ENCODE measurements at regions not wholly inside any gene's neighbourhood (a gene's known extent, or its start where the extent isn't known, plus 50 kb on each side); places are given as distances from the start of the nearest gene placed in this dataset.

- no peaks in the 10 kb centered on the region for H3K36me3 ChIP-seq (ENCODE audit: control insufficient read depth, insufficient read depth, low read length)
- H3K27ac ChIP-seq (ENCODE audit: low read depth, low read length, severe bottlenecking), result no peak overlapping the region
- WGBS, 2 experiments (ENCODE audit: insufficient coverage in 2 of 2), result 88 to 100% methylated on average over 1 of the region's 1 CpG
- H3K4me3 ChIP-seq (ENCODE audit: extremely low read depth, insufficient read depth, low read length, poor library complexity, severe bottlenecking), result no peak overlapping the region
- H3K9me3 ChIP-seq (ENCODE audit: control insufficient read depth, low read length), result no peaks in the 10 kb centered on the region
- H3K4me1 ChIP-seq (ENCODE audit: control insufficient read depth, insufficient read depth, low read length, poor library complexity, severe bottlenecking), result no peaks in the 10 kb centered on the region
These were observed 450.6 kb downstream of the TTLL7 start for GRCh38 chr1:83548311-83548710.

DNA sequence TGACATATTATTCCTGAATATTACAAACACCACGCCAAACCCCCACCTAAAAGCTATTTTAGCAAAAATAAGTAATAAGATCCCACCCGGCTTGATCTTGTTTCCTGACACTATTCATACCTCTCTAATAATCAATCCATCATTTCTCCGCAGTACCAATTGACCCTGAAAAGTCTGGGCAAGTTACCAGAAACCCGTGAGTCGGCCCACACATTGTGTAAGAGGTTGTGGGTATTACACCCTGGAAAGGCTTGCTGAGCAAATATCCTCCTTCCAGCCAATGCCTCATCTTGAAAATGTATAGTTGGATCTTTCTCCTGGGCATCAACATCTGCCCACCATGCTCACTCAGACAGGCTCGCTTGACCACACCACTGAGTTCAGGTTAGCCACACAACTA lies 451.0 kb downstream of the TTLL7 start:
- H3K4me3 ChIP-seq (ENCODE audit: extremely low read depth, insufficient read depth, low read length, poor library complexity, severe bottlenecking), result no peak overlapping the region
- H3K9me3 ChIP-seq (ENCODE audit: control insufficient read depth, low read length), result no peaks in the 10 kb centered on the region
- 92 to 100% methylated on average over 5 of the region's 6 CpGs for WGBS, 2 experiments (ENCODE audit: insufficient coverage in 2 of 2)
- no peak overlapping the region for H3K27ac ChIP-seq (ENCODE audit: low read depth, low read length, severe bottlenecking)
- no peaks in the 10 kb centered on the region for H3K4me1 ChIP-seq (ENCODE audit: control insufficient read depth, insufficient read depth, low read length, poor library complexity, severe bottlenecking)
- no peaks in the 10 kb centered on the region for H3K36me3 ChIP-seq (ENCODE audit: control insufficient read depth, insufficient read depth, low read length)

GRCh38 chr1:83546874-83547273 lies 452.1 kb downstream of the TTLL7 start:
- no peaks in the 10 kb centered on the region for H3K36me3 ChIP-seq (ENCODE audit: control insufficient read depth, insufficient read depth, low read length)
- 100% methylated on average over 1 of the region's 1 CpG for WGBS, 2 experiments (ENCODE audit: insufficient coverage in 2 of 2)
- H3K9me3 ChIP-seq (ENCODE audit: control insufficient read depth, low read length), result no peaks in the 10 kb centered on the region
- H3K27ac ChIP-seq (ENCODE audit: low read depth, low read length, severe bottlenecking), result no peak overlapping the region
- no peak overlapping the region for H3K4me3 ChIP-seq (ENCODE audit: extremely low read depth, insufficient read depth, low read length, poor library complexity, severe bottlenecking)
- no peaks in the 10 kb centered on the region for H3K4me1 ChIP-seq (ENCODE audit: control insufficient read depth, insufficient read depth, low read length, poor library complexity, severe bottlenecking)

DNA sequence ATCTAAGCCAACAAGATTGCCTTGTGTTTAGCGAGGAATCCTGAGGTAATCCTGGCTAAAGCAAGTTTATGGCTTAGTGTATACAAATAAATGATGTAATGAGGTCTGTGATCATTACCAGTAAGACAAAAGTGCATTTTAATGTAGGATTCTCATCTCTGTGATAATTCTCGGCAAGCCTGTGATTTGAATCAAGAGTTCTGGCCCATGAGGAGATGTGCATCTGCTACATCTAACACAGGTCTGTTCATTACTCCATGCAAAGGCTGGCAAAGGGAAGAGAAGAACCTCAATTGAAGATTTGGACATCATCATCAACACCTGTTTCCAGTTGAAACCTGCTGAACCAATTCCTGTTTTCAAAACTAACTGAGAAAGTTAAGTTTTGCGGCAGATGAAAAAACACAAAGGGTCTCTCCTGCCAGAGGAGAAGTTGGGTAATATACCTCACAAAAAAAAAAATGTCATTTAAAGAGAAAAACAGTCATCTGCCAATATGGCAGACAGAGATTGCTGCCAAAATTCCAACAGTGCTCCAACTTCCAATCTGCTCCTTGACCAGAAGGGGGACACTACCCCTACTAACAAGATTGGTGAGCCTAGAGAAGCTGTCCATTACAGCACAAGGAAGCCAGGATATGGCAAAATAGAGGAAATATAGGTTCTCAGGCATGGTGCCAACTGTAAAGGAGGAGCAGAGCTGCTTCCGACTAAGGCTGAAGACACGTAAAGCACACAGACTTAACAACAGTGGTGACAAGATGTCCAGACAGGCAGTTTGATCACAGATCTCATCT lies 453.7 kb downstream of the TTLL7 start:
- Histone ChIP-seq H3K9me3 (ENCODE audit: control insufficient read depth, low read length) (no peaks in the 10 kb centered on the region), H3K4me3 (ENCODE audit: extremely low read depth, insufficient read depth, low read length, poor library complexity, severe bottlenecking) (no peak overlapping the region), H3K27ac (ENCODE audit: low read depth, low read length, severe bottlenecking) (no peak overlapping the region), H3K36me3 (ENCODE audit: control insufficient read depth, insufficient read depth, low read length) (no peaks in the 10 kb centered on the region), H3K4me1 (ENCODE audit: control insufficient read depth, insufficient read depth, low read length, poor library complexity, severe bottlenecking) (no peaks in the 10 kb centered on the region)
- 85 to 96% methylated on average over 4 to 5 of the region's 5 CpGs for WGBS, 2 experiments (ENCODE audit: insufficient coverage in 2 of 2)

DNA sequence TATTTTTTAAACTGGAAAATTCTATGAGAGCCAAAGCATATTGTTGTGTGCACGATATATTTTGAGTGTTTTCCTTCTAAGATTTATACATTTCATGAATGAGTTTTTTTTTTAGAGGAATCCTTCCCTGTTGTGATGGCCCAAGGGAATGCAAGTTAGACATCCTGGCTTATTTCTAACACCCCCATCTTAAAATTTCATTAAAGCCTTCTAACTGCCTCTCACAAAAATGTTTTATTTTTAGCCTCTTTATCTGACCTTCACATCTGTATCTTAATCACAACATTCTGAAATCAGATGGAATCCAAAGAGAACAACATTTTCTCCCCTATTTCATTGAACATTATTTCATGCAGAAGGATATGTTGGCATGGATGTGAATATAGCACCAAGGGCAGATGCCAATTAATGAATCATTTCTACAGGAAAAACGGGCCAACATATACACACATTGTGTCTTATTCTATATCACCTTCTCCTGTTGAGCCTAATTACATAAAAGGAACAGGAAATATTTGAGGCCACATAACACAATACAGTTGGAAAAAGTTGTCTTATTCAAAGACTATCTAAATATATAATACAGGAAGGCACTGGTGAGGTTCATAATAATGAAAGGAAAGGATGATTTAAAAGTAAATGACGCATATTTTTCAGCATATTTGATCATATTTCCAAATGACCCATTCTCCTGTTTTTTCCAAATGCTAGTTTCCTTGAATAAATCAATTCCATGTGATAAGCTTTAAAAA lies 455.5 kb downstream of the TTLL7 start:
- WGBS, 2 experiments (ENCODE audit: insufficient coverage in 2 of 2), result no CpG with 5 or more reads among the region's 3 CpGs
- no peaks in the 10 kb centered on the region for H3K9me3 ChIP-seq (ENCODE audit: control insufficient read depth, low read length)
- no peak overlapping the region for H3K27ac ChIP-seq (ENCODE audit: low read depth, low read length, severe bottlenecking)
- H3K36me3 ChIP-seq (ENCODE audit: control insufficient read depth, insufficient read depth, low read length), result no peaks in the 10 kb centered on the region
- no peaks in the 10 kb centered on the region for H3K4me1 ChIP-seq (ENCODE audit: control insufficient read depth, insufficient read depth, low read length, poor library complexity, severe bottlenecking)
- H3K4me3 ChIP-seq (ENCODE audit: extremely low read depth, insufficient read depth, low read length, poor library complexity, severe bottlenecking), result no peak overlapping the region

DNA sequence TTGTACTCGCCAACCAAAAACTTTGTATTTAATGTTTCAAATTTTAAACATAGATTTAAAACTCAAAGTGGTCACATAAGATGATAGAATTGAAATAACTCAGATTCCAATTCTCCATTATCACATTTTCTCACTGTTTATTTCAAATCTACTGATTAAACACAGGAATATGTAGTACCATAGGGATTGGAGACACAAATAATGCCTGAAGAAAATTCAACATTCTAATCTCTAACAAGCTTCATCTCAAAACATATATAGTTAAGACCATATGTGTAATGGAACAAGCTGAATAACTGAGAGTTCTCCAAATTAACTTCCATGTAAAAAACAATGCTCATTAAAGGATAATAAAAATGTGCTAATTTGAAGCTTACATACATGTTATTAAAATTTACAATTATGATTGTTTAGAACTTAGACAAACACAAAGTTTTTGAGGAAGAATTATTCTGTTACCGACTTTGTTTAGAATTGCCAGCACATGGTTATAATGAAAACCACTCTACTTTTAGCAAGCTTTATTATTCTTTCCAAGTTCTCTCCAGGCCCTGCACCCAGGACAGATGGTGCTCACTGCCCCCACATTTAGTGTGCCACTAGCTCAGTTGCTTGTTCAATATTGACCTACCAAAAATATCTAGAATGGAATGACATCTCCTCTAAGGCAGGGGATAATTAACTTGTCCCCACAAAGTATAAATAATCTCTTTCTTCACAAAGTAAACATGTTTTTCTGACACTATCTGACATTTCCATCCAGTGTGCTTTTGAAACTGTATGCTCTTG lies 467.2 kb downstream of the TTLL7 start:
- no peaks in the 10 kb centered on the region for H3K9me3 ChIP-seq (ENCODE audit: control insufficient read depth, low read length)
- no peaks in the 10 kb centered on the region for H3K4me1 ChIP-seq (ENCODE audit: control insufficient read depth, insufficient read depth, low read length, poor library complexity, severe bottlenecking)
- WGBS, 2 experiments (ENCODE audit: insufficient coverage in 2 of 2), result 100% methylated on average over 1 of the region's 2 CpGs; no CpG with 5 or more reads in 1 of the 2 experiments
- H3K36me3 ChIP-seq (ENCODE audit: control insufficient read depth, insufficient read depth, low read length), result no peaks in the 10 kb centered on the region
- no peak overlapping the region for H3K27ac ChIP-seq (ENCODE audit: low read depth, low read length, severe bottlenecking)
- H3K4me3 ChIP-seq (ENCODE audit: extremely low read depth, insufficient read depth, low read length, poor library complexity, severe bottlenecking), result no peak overlapping the region

- Histone ChIP-seq H3K4me3 (ENCODE audit: extremely low read depth, insufficient read depth, low read length, poor library complexity, severe bottlenecking) (no peak overlapping the region), H3K4me1 (ENCODE audit: control insufficient read depth, insufficient read depth, low read length, poor library complexity, severe bottlenecking) (no peaks in the 10 kb centered on the region), H3K36me3 (ENCODE audit: control insufficient read depth, insufficient read depth, low read length) (no peaks in the 10 kb centered on the region), H3K27ac (ENCODE audit: low read depth, low read length, severe bottlenecking) (no peak overlapping the region), H3K9me3 (ENCODE audit: control insufficient read depth, low read length) (no peaks in the 10 kb centered on the region)
- whole genome bisulfite sequencing, 2 experiments (ENCODE audit: insufficient coverage in 2 of 2), result 90% methylated on average over 2 of the region's 8 CpGs; no CpG with 5 or more reads in 1 of the 2 experiments
These were observed 468.4 kb downstream of the TTLL7 start for GRCh38 chr1:83530506-83530905.

DNA sequence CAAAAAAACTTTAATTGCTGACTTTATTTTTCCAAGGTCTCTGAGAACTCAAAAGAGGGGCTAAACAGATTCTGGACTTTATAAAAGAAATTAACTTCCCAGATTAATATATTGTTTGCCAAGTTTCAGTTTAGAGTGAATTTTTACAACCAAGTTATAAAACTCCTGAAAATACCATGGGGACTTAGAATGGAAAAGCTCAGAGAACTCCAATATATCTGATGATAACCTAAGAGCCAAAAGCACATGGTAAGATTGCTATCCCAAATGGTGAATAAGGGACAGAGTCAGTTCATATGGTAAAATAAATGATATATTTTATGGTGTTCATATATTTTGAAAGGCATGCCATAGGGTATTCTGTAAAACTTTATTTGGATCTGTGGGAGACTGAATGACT lies 470.9 kb downstream of the TTLL7 start:
- H3K36me3 ChIP-seq (ENCODE audit: control insufficient read depth, insufficient read depth, low read length), result no peaks in the 10 kb centered on the region
- H3K4me3 ChIP-seq (ENCODE audit: extremely low read depth, insufficient read depth, low read length, poor library complexity, severe bottlenecking), result no peak overlapping the region
- no peak overlapping the region for H3K27ac ChIP-seq (ENCODE audit: low read depth, low read length, severe bottlenecking)
- H3K9me3 ChIP-seq (ENCODE audit: control insufficient read depth, low read length), result no peaks in the 10 kb centered on the region
- H3K4me1 ChIP-seq (ENCODE audit: control insufficient read depth, insufficient read depth, low read length, poor library complexity, severe bottlenecking), result no peaks in the 10 kb centered on the region

GRCh38 chr1:83520797-83521196 lies 478.1 kb downstream of the TTLL7 start:
- Histone ChIP-seq H3K4me1 (ENCODE audit: control insufficient read depth, insufficient read depth, low read length, poor library complexity, severe bottlenecking) (no peaks in the 10 kb centered on the region), H3K9me3 (ENCODE audit: control insufficient read depth, low read length) (no peaks in the 10 kb centered on the region), H3K36me3 (ENCODE audit: control insufficient read depth, insufficient read depth, low read length) (no peaks in the 10 kb centered on the region), H3K4me3 (ENCODE audit: extremely low read depth, insufficient read depth, low read length, poor library complexity, severe bottlenecking) (no peak overlapping the region), H3K27ac (ENCODE audit: low read depth, low read length, severe bottlenecking) (no peak overlapping the region)
- WGBS, 2 experiments (ENCODE audit: insufficient coverage in 2 of 2), result no CpG with 5 or more reads among the region's 1 CpG

DNA sequence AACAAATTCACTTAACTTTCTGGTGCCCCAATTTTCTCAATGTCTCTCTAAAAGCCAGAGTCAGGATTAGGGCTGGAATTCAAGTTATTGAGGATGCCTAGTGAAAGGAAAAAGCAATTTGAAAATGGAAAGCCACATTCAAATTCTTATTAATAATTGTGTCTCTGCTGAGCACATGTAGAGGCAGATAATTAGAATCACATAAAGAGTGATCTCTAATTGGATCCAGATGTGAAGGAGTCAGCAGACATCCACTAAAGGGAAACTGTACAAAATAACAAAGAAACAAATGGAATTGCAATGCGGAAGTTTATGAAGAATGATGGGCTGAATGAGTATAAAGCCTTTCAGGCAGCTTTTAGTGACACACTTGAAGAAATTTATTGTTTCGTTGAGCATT lies 482.6 kb downstream of the TTLL7 start:
- no peak overlapping the region for H3K27ac ChIP-seq (ENCODE audit: low read depth, low read length, severe bottlenecking)
- H3K36me3 ChIP-seq (ENCODE audit: control insufficient read depth, insufficient read depth, low read length), result no peaks in the 10 kb centered on the region
- no peaks in the 10 kb centered on the region for H3K9me3 ChIP-seq (ENCODE audit: control insufficient read depth, low read length)
- H3K4me3 ChIP-seq (ENCODE audit: extremely low read depth, insufficient read depth, low read length, poor library complexity, severe bottlenecking), result no peak overlapping the region
- WGBS, 2 experiments (ENCODE audit: insufficient coverage in 2 of 2), result 84 to 100% methylated on average over 2 of the region's 2 CpGs
- H3K4me1 ChIP-seq (ENCODE audit: control insufficient read depth, insufficient read depth, low read length, poor library complexity, severe bottlenecking), result no peaks in the 10 kb centered on the region

Measured in mesodermal cell (in vitro differentiated cells).